ENCODE measurements at regions not wholly inside any gene's neighbourhood (a gene's known extent, or its start where the extent isn't known, plus 50 kb on each side); places are given as distances from the start of the nearest gene placed in this dataset.

- BruUV-seq (replicated peaks), result no TSS peak
- DNase-seq (ENCODE audit: low read depth, low spot score), result no peak
- no peaks in the 10 kb centered on the region for H4K20me1 ChIP-seq (replicated peaks; ENCODE audit: control insufficient read depth, extremely low read depth, insufficient read depth, low read length)
- H3K27ac ChIP-seq (ENCODE audit: insufficient read depth, low read depth, low read length), result no peak overlapping the region
- no peaks in the 10 kb centered on the region for H3K27me3 ChIP-seq (ENCODE audit: control insufficient read depth in 2 of 2, insufficient read depth in 2 of 2, low read length in 2 of 2)
- no peaks in the 10 kb centered on the region for H3K79me2 ChIP-seq (ENCODE audit: control insufficient read depth, insufficient read depth, low read length)
- no peak for FAIRE-seq
- no peak for TF ChIP-seq POLR2A (IDR thresholded peaks at IDR 0.05; ENCODE audit: low read depth, low read length)
- TF ChIP-seq CTCF (IDR thresholded peaks at IDR 0.05; ENCODE audit: extremely low read depth in 1 of 2, insufficient read depth in 1 of 2, low read depth in 1 of 2, low read length in 2 of 2), result no peak
- TF ChIP-seq GATA2 (IDR thresholded peaks at IDR 0.05; ENCODE audit: insufficient read depth, insufficient read length, low read depth, low read length), result no peak
- no peak for TF ChIP-seq MYC (IDR thresholded peaks at IDR 0.05; ENCODE audit: low read depth, low read length)
- ChIA-PET CTCF (no interaction called here), POLR2A (no interaction called here)
- no peaks in the 10 kb centered on the region for H3K9me1 ChIP-seq (replicated peaks; ENCODE audit: control insufficient read depth, extremely low read depth, insufficient read depth, low read length)
- no peak overlapping the region for H3K4me2 ChIP-seq (ENCODE audit: insufficient read depth, low read length)
- no peaks in the 10 kb centered on the region for H3K4me1 ChIP-seq (ENCODE audit: control insufficient read depth, extremely low read depth, insufficient read depth, low read length)
- no peak overlapping the region for H3K9ac ChIP-seq (replicated peaks; ENCODE audit: extremely low read depth, insufficient read depth, low read length)
- intact Hi-C loops (cut with micrococcal nuclease) (no loop called here), dilution Hi-C loops (cut with MboI; ENCODE audit: extremely low pct_ligation_motif_present, low sequenced_read_pairs) (no loop called here)
- no peaks in the 10 kb centered on the region for H3K9me3 ChIP-seq (replicated peaks; ENCODE audit: control insufficient read depth, insufficient read depth, low read length)
- H3K4me3 ChIP-seq (replicated peaks in 1 of 3; ENCODE audit: insufficient read depth in 1 of 3, low read depth in 1 of 3, low read length in 3 of 3), result no peak overlapping the region
- H3K36me3 ChIP-seq (ENCODE audit: control insufficient read depth in 2 of 2, extremely low read depth in 1 of 2, insufficient read depth in 2 of 2, low read length in 2 of 2), result no peaks in the 10 kb centered on the region
- H2AFZ ChIP-seq (ENCODE audit: low read depth, low read length), result no peak overlapping the region
Measured at GRCh38 chrX:40331762-40332161, 234.0 kb upstream of the BCOR start.

DNA sequence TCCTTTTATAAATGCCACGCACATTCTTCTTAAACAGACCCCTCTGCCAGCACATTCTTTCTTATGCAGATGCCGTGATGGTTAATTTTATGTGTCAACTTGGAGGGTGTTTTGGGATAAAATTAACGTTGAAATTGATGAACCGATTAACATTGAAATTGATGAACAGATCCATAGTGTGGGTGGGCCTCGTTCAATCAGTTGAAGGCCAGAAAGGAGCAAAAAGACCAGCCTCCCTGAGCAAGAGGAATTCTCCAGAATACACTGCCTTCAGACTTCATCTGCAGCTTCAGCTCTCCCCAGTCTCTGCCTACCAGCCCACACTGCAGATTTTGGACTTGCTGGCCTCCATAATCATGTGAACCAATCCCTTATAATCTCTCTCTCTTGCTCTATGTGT is 233.6 kb upstream of the BCOR start:
- DNase-seq (ENCODE audit: low read depth, low spot score), result no peak
- BruUV-seq (replicated peaks), result no TSS peak
- no peaks in the 10 kb centered on the region for H3K27me3 ChIP-seq (ENCODE audit: control insufficient read depth in 2 of 2, insufficient read depth in 2 of 2, low read length in 2 of 2)
- no peaks in the 10 kb centered on the region for H3K4me1 ChIP-seq (ENCODE audit: control insufficient read depth, extremely low read depth, insufficient read depth, low read length)
- H3K9me1 ChIP-seq (replicated peaks; ENCODE audit: control insufficient read depth, extremely low read depth, insufficient read depth, low read length), result no peaks in the 10 kb centered on the region
- no peak for FAIRE-seq
- H2AFZ ChIP-seq (ENCODE audit: low read depth, low read length), result no peak overlapping the region
- ChIA-PET CTCF (no interaction called here), POLR2A (no interaction called here)
- no peaks in the 10 kb centered on the region for H3K36me3 ChIP-seq (ENCODE audit: control insufficient read depth in 2 of 2, extremely low read depth in 1 of 2, insufficient read depth in 2 of 2, low read length in 2 of 2)
- intact Hi-C loops (cut with micrococcal nuclease) (no loop called here), dilution Hi-C loops (cut with MboI; ENCODE audit: extremely low pct_ligation_motif_present, low sequenced_read_pairs) (no loop called here)
- H3K9ac ChIP-seq (replicated peaks; ENCODE audit: extremely low read depth, insufficient read depth, low read length), result no peak overlapping the region
- no peak overlapping the region for H3K4me3 ChIP-seq (replicated peaks in 1 of 3; ENCODE audit: insufficient read depth in 1 of 3, low read depth in 1 of 3, low read length in 3 of 3)
- TF ChIP-seq, protein P1, sequence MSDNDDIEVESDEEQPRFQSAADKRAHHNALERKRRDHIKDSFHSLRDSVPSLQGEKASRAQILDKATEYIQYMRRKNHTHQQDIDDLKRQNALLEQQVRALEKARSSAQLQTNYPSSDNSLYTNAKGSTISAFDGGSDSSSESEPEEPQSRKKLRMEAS (IDR thresholded peaks at IDR 0.05; ENCODE audit: insufficient read depth, insufficient read length), result no peak
- TF ChIP-seq CTCF (IDR thresholded peaks at IDR 0.05; ENCODE audit: extremely low read depth in 1 of 2, insufficient read depth in 1 of 2, low read depth in 1 of 2, low read length in 2 of 2), result no peak
- no peak for TF ChIP-seq MYC (IDR thresholded peaks at IDR 0.05; ENCODE audit: low read depth, low read length)
- no peak for TF ChIP-seq JUN (IDR thresholded peaks at IDR 0.05; ENCODE audit: borderline replicate concordance, insufficient read depth, insufficient read length, low read depth)
- TF ChIP-seq EZH2 (IDR thresholded peaks at IDR 0.05; ENCODE audit: borderline replicate concordance, low read depth, low read length, severe bottlenecking), result no peak
- TF ChIP-seq POLR2AphosphoS5 (IDR thresholded peaks at IDR 0.05; ENCODE audit: insufficient read depth, low read depth, low read length), result no peak
- no peak for TF ChIP-seq POLR2A (IDR thresholded peaks at IDR 0.05; ENCODE audit: low read depth, low read length)
- no peak for TF ChIP-seq GATA2 (IDR thresholded peaks at IDR 0.05; ENCODE audit: insufficient read depth, insufficient read length, low read depth, low read length)
- no peak for TF ChIP-seq FOS (IDR thresholded peaks at IDR 0.05; ENCODE audit: borderline replicate concordance, insufficient read depth, low read length)
- no peak overlapping the region for H3K4me2 ChIP-seq (ENCODE audit: insufficient read depth, low read length)
- H4K20me1 ChIP-seq (replicated peaks; ENCODE audit: control insufficient read depth, extremely low read depth, insufficient read depth, low read length), result no peaks in the 10 kb centered on the region
- H3K9me3 ChIP-seq (replicated peaks; ENCODE audit: control insufficient read depth, insufficient read depth, low read length), result no peaks in the 10 kb centered on the region
- no peak overlapping the region for H3K27ac ChIP-seq (ENCODE audit: insufficient read depth, low read depth, low read length)
- no peaks in the 10 kb centered on the region for H3K79me2 ChIP-seq (ENCODE audit: control insufficient read depth, insufficient read depth, low read length)

Measured in endothelial cell of umbilical vein (primary cell).